ENCODE measurements at regions not wholly inside any gene's neighbourhood (a gene's known extent, or its start where the extent isn't known, plus 50 kb on each side); places are given as distances from the start of the nearest gene placed in this dataset.

- POLR2A ChIA-PET (ENCODE audit: low non-redundant PET) = no interaction called here
- no peaks in the 10 kb centered on the region for H3K9me3 ChIP-seq (ENCODE audit: low read depth, low read length, poor library complexity, severe bottlenecking)
- no peak for DNase-seq (ENCODE audit: low spot score)
- CTCF ChIA-PET = no interaction called here
- H3K4me1 ChIP-seq (ENCODE audit: insufficient read depth, low read length, poor library complexity, severe bottlenecking) = peaks cover 5% of the 10 kb centered on the region
- no peaks in the 10 kb centered on the region for H3K27me3 ChIP-seq (replicated peaks; ENCODE audit: insufficient read depth, low read depth, low read length, poor library complexity)
- intact Hi-C loops (cut with micrococcal nuclease; ENCODE audit: unreplicated experiment) = no loop called here
- no peak overlapping the region for H3K27ac ChIP-seq (ENCODE audit: low read depth, low read length, poor library complexity, severe bottlenecking)
- no TSS peak for BruUV-seq (replicated peaks)
- TF ChIP-seq CTCF (conservative IDR thresholded peaks at IDR 0.05; ENCODE audit: low read depth, low read length) (no peak), EZH2 (IDR thresholded peaks at IDR 0.05; ENCODE audit: borderline replicate concordance, low read depth, low read length, poor library complexity, severe bottlenecking) (no peak)
- H3K36me3 ChIP-seq (ENCODE audit: insufficient read depth, low read length, poor library complexity, severe bottlenecking) = no peaks in the 10 kb centered on the region
- H3K4me3 ChIP-seq (ENCODE audit: low read depth, low read length, poor library complexity, severe bottlenecking) = no peak overlapping the region
These were observed 852.2 kb upstream of the CITED2 start for GRCh38 chr6:140226637-140227036.

GRCh38 chr6:140225701-140226436 lies 851.4 kb upstream of the CITED2 start:
- Histone ChIP-seq H3K9me3 (ENCODE audit: low read depth, low read length, poor library complexity, severe bottlenecking) (no peaks in the 10 kb centered on the region), H3K4me3 (ENCODE audit: low read depth, low read length, poor library complexity, severe bottlenecking) (no peak overlapping the region), H3K4me1 (ENCODE audit: insufficient read depth, low read length, poor library complexity, severe bottlenecking) (peaks cover 5% of the 10 kb centered on the region), H3K27ac (ENCODE audit: low read depth, low read length, poor library complexity, severe bottlenecking) (no peak overlapping the region), H3K27me3 (replicated peaks; ENCODE audit: insufficient read depth, low read depth, low read length, poor library complexity) (no peaks in the 10 kb centered on the region), H3K36me3 (ENCODE audit: insufficient read depth, low read length, poor library complexity, severe bottlenecking) (no peaks in the 10 kb centered on the region)
- intact Hi-C loops (cut with micrococcal nuclease; ENCODE audit: unreplicated experiment) = no loop called here
- DNase-seq (ENCODE audit: low spot score) = peak; percentile 13
- no peak for TF ChIP-seq CTCF (conservative IDR thresholded peaks at IDR 0.05; ENCODE audit: low read depth, low read length)
- TF ChIP-seq EZH2 (IDR thresholded peaks at IDR 0.05; ENCODE audit: borderline replicate concordance, low read depth, low read length, poor library complexity, severe bottlenecking) = no peak
- POLR2A ChIA-PET (ENCODE audit: low non-redundant PET) = no interaction called here
- CTCF ChIA-PET = no interaction called here
- no TSS peak for BruUV-seq (replicated peaks)

- BruUV-seq (replicated peaks) = no TSS peak
- ChIA-PET CTCF (no interaction called here), POLR2A (ENCODE audit: low non-redundant PET) (no interaction called here)
- peaks cover 2% of the 10 kb centered on the region for H3K4me1 ChIP-seq (ENCODE audit: insufficient read depth, low read length, poor library complexity, severe bottlenecking)
- TF ChIP-seq EZH2 (IDR thresholded peaks at IDR 0.05; ENCODE audit: borderline replicate concordance, low read depth, low read length, poor library complexity, severe bottlenecking) (no peak), CTCF (conservative IDR thresholded peaks at IDR 0.05; ENCODE audit: low read depth, low read length) (no peak)
- peaks cover 18% of the 10 kb centered on the region for H3K9me3 ChIP-seq (ENCODE audit: low read depth, low read length, poor library complexity, severe bottlenecking)
- intact Hi-C loops (cut with micrococcal nuclease; ENCODE audit: unreplicated experiment) = no loop called here
- DNase-seq (ENCODE audit: low spot score) = no peak
- no peak overlapping the region for H3K4me3 ChIP-seq (ENCODE audit: low read depth, low read length, poor library complexity, severe bottlenecking)
- no peaks in the 10 kb centered on the region for H3K27me3 ChIP-seq (replicated peaks; ENCODE audit: insufficient read depth, low read depth, low read length, poor library complexity)
- H3K27ac ChIP-seq (ENCODE audit: low read depth, low read length, poor library complexity, severe bottlenecking) = no peak overlapping the region
- H3K36me3 ChIP-seq (ENCODE audit: insufficient read depth, low read length, poor library complexity, severe bottlenecking) = no peaks in the 10 kb centered on the region
These were observed 842.8 kb upstream of the CITED2 start for GRCh38 chr6:140217283-140217682.

Data from A673 (cell line).